ENCODE measurements at regions not wholly inside any gene's neighbourhood (a gene's known extent, or its start where the extent isn't known, plus 50 kb on each side); places are given as distances from the start of the nearest gene placed in this dataset.

DNA sequence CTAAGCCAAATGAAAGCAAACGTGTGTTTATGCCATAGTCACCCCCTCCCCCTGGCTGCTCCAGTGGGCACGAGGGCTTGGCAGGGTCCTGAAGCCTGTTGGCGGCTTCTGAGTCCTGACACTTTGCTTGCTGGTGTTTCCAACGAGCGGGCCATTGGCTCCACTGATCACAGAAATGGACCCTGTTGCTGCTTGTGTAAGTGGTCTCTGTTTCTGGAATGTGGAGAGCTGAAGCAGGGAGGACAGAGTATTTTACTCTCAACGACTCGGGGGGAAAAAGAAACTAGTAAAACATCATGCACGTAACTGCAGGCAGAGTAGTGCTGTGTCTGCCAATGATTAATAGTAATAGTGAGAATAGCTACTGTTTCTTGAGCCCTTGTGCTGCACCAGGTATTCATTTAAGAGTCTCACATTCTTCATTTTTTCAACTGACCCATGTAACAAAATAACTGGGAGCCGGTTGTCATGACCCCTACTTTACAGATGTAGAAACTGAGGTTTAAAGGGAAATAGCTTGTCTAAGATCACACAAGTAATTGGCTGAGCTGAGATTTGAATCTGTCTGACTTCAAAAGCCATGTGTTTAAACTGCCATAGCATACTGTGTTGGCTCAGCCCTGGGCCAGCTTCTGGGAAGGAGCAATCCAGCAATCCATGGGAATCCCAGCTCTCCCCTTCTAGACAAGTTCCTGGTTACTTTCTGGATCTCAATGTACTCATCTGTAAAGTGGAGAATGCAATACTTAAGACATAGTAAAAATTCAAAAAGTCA, 526.7 kb downstream of the INSC start:
- TF ChIP-seq, protein P1, sequence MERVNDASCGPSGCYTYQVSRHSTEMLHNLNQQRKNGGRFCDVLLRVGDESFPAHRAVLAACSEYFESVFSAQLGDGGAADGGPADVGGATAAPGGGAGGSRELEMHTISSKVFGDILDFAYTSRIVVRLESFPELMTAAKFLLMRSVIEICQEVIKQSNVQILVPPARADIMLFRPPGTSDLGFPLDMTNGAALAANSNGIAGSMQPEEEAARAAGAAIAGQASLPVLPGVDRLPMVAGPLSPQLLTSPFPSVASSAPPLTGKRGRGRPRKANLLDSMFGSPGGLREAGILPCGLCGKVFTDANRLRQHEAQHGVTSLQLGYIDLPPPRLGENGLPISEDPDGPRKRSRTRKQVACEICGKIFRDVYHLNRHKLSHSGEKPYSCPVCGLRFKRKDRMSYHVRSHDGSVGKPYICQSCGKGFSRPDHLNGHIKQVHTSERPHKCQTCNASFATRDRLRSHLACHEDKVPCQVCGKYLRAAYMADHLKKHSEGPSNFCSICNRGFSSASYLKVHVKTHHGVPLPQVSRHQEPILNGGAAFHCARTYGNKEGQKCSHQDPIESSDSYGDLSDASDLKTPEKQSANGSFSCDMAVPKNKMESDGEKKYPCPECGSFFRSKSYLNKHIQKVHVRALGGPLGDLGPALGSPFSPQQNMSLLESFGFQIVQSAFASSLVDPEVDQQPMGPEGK (CRISPR knock-in tag; IDR thresholded peaks at IDR 0.05) = no peak
- TF ChIP-seq, protein P2, sequence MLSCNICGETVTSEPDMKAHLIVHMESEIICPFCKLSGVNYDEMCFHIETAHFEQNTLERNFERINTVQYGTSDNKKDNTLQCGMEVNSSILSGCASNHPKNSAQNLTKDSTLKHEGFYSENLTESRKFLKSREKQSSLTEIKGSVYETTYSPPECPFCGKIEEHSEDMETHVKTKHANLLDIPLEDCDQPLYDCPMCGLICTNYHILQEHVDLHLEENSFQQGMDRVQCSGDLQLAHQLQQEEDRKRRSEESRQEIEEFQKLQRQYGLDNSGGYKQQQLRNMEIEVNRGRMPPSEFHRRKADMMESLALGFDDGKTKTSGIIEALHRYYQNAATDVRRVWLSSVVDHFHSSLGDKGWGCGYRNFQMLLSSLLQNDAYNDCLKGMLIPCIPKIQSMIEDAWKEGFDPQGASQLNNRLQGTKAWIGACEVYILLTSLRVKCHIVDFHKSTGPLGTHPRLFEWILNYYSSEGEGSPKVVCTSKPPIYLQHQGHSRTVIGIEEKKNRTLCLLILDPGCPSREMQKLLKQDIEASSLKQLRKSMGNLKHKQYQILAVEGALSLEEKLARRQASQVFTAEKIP (CRISPR knock-in tag; IDR thresholded peaks at IDR 0.05; ENCODE audit: borderline replicate concordance) = no peak
- no peak for TF ChIP-seq ZFP62 (CRISPR knock-in tag; IDR thresholded peaks at IDR 0.05)
- TF ChIP-seq ZNF225 (CRISPR knock-in tag; IDR thresholded peaks at IDR 0.05) = no peak
- TF ChIP-seq MTF1 (CRISPR knock-in tag; IDR thresholded peaks at IDR 0.05) = no peak
- TF ChIP-seq NR2F2 (IDR thresholded peaks at IDR 0.05; ENCODE audit: borderline replicate concordance, low read depth) = no peak
- no peak for TF ChIP-seq ATAD3A (CRISPR knock-in tag; IDR thresholded peaks at IDR 0.05)
- no peak for TF ChIP-seq SIN3B (IDR thresholded peaks at IDR 0.05; ENCODE audit: low read length)
- TF ChIP-seq ELK4 (CRISPR knock-in tag; IDR thresholded peaks at IDR 0.05; ENCODE audit: borderline replicate concordance) = no peak
- no peak for TF ChIP-seq ZNF513 (CRISPR knock-in tag; conservative IDR thresholded peaks at IDR 0.05)
